Kasumi-1 (cell line): ENCODE measurements at regions not wholly inside any gene's neighbourhood (a gene's known extent, or its start where the extent isn't known, plus 50 kb on each side); places are given as distances from the start of the nearest gene placed in this dataset.

ENCODE experiments used
- DNase-seq, 2 experiments: peaks; one replicate each; lab custom pipeline; 2025; lab: John Stamatoyannopoulos, UW

- DNase-seq, result no peak
Measured at GRCh38 chr18:50475538-50476193, 84.2 kb upstream of the MAPK4 start.

- no peak for DNase-seq
Measured at GRCh38 chr18:50492097-50492496, 67.8 kb upstream of the MAPK4 start.

- no peak for DNase-seq
Measured at GRCh38 chr18:50494569-50494968, 65.3 kb upstream of the MAPK4 start.

- DNase-seq, result no peak
Measured at GRCh38 chr18:50506362-50506761, 53.5 kb upstream of the MAPK4 start.

- DNase-seq, result peak; percentile 20 to 33
Measured at GRCh38 chr18:50507120-50507590, 52.7 kb upstream of the MAPK4 start.

GRCh38 chr18:50508228-50508627, 51.7 kb upstream of the MAPK4 start:
- no peak for DNase-seq

- no peak for DNase-seq
Measured at GRCh38 chr18:50509012-50509411, 50.9 kb upstream of the MAPK4 start.
